ENCODE measurements at regions not wholly inside any gene's neighbourhood (a gene's known extent, or its start where the extent isn't known, plus 50 kb on each side); places are given as distances from the start of the nearest gene placed in this dataset.

DNA sequence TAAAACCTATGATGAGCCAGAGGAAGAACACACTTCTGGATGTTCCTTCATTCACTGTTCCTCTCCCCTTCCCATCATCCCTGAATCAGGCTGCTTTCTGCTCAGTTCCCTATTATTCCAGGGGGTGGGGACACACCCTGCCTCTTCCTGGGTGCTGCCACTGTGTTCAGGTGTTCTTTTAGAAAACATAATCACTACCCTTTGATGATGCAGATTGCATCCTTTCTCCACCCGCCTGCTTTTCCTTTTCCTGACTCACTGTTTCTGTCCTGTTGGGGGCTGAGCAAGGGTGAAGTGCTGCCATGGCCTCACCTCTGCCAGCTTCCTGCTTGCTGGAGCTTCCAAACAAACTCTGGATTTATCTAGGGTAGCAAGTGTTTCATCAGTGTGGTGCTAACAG, 331.9 kb upstream of the GRIA1 start:
- TF ChIP-seq, protein P1, sequence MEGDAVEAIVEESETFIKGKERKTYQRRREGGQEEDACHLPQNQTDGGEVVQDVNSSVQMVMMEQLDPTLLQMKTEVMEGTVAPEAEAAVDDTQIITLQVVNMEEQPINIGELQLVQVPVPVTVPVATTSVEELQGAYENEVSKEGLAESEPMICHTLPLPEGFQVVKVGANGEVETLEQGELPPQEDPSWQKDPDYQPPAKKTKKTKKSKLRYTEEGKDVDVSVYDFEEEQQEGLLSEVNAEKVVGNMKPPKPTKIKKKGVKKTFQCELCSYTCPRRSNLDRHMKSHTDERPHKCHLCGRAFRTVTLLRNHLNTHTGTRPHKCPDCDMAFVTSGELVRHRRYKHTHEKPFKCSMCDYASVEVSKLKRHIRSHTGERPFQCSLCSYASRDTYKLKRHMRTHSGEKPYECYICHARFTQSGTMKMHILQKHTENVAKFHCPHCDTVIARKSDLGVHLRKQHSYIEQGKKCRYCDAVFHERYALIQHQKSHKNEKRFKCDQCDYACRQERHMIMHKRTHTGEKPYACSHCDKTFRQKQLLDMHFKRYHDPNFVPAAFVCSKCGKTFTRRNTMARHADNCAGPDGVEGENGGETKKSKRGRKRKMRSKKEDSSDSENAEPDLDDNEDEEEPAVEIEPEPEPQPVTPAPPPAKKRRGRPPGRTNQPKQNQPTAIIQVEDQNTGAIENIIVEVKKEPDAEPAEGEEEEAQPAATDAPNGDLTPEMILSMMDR (IDR thresholded peaks at IDR 0.05) = no peak
- TF ChIP-seq POLR2A (IDR thresholded peaks at IDR 0.05) = no peak
